ENCODE measurements at regions not wholly inside any gene's neighbourhood (a gene's known extent, or its start where the extent isn't known, plus 50 kb on each side); places are given as distances from the start of the nearest gene placed in this dataset.

DNA sequence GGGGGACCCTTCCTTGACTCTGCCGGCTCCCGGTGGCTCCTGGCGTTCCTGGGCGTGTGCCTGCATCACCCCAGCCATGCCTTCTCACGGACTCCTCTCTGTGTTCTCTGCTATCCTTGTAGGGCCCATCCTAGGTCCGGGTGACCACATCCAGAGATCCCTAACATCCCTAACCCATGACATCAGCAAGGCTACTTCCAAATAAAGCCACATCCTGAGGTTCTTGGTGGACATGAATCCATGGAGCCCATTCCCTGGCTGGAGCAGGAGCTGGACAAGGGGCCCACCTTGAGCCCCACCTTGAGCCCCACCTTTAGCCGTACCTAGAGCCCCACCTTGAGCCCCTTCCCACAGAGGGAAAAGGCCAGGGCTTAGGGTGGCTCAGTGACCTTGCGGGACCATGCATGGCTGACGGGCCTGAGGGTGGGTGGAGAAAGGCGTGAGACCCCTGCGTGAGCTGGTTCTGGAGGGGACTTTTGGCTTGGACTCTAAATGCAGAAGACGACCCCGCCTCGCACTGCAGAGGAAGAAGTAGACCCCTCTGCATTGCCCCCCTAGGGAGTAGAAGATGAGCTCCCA is 58.5 kb upstream of the INPP5A start:
- Histone ChIP-seq H3K4me3 (no peak overlapping the region), H3K9me3 (no peaks in the 10 kb centered on the region), H3K27ac (no peak overlapping the region), H3K36me3 (no peaks in the 10 kb centered on the region), H3K27me3 (peaks cover 0 to 27% (median 0%) of the 10 kb centered on the region in 3 donors), H3K4me1 (peaks cover 0 to 14% (median 3%) of the 10 kb centered on the region in 4 donors)
- no peak for TF ChIP-seq POLR2AphosphoS5 (IDR thresholded peaks at IDR 0.05)
- TF ChIP-seq EP300 (IDR thresholded peaks at IDR 0.05): no peak
- TF ChIP-seq, protein P1, sequence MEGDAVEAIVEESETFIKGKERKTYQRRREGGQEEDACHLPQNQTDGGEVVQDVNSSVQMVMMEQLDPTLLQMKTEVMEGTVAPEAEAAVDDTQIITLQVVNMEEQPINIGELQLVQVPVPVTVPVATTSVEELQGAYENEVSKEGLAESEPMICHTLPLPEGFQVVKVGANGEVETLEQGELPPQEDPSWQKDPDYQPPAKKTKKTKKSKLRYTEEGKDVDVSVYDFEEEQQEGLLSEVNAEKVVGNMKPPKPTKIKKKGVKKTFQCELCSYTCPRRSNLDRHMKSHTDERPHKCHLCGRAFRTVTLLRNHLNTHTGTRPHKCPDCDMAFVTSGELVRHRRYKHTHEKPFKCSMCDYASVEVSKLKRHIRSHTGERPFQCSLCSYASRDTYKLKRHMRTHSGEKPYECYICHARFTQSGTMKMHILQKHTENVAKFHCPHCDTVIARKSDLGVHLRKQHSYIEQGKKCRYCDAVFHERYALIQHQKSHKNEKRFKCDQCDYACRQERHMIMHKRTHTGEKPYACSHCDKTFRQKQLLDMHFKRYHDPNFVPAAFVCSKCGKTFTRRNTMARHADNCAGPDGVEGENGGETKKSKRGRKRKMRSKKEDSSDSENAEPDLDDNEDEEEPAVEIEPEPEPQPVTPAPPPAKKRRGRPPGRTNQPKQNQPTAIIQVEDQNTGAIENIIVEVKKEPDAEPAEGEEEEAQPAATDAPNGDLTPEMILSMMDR (IDR thresholded peaks at IDR 0.05): no peak
- TF ChIP-seq POLR2A (IDR thresholded peaks at IDR 0.05): no peak
- WGBS, 5 donors: 91 to 93% (median 91%) methylated on average over 11 to 14 of the region's 14 CpGs
- DNase-seq: no peak
- intact Hi-C loops (cut with DNase I; ENCODE audit: low total_unique reads): no loop called here

DNA sequence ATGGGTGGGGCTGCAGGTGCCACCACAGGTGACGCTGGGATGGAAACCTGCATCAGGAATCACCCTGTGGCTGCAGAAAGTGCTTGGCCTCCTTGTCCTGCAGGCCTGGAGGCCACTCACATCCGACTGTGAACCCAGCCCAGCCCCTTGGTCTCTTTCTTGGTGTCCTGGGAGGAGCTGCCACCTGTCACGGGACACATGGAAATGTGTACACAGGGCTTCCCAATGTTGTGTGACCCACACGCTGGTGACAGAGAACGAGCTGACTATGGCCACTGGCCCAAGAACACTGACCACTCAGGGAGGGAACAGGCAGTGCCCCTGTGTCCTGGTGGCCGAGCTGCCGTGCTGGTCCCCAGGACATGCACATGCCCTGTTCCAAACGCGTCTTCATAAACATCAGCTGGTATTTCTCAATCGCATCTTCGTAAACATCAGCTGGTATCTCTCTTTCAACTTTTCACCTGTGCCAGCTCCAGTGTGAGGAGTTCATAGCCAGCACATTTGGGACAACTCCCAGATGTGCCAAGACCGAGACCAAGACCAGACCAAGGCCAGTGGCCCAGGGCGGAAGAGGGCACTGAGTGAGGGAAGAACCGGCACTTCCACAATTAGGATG is 57.9 kb upstream of the INPP5A start:
- Histone ChIP-seq H3K4me3 (no peak overlapping the region), H3K36me3 (no peaks in the 10 kb centered on the region), H3K27ac (no peak overlapping the region), H3K27me3 (peaks cover 0 to 27% (median 0%) of the 10 kb centered on the region in 3 donors), H3K4me1 (peaks cover 0 to 14% (median 3%) of the 10 kb centered on the region in 4 donors), H3K9me3 (no peaks in the 10 kb centered on the region)
- no peak for DNase-seq
- 81 to 92% (median 91%) methylated on average over 13 to 14 of the region's 14 CpGs for WGBS, 5 donors
- intact Hi-C loops (cut with DNase I; ENCODE audit: low total_unique reads): no loop called here
- no peak for TF ChIP-seq POLR2A (IDR thresholded peaks at IDR 0.05)
- no peak for TF ChIP-seq EP300 (IDR thresholded peaks at IDR 0.05)
- TF ChIP-seq POLR2AphosphoS5 (IDR thresholded peaks at IDR 0.05): no peak
- TF ChIP-seq, protein P1 (IDR thresholded peaks at IDR 0.05): no peak

GRCh38 chr10:132480356-132480755 is 57.2 kb upstream of the INPP5A start:
- no peak overlapping the region for H3K27ac ChIP-seq
- H3K4me1 ChIP-seq: peaks cover 0 to 14% (median 3%) of the 10 kb centered on the region in 4 donors
- H3K36me3 ChIP-seq: no peaks in the 10 kb centered on the region
- TF ChIP-seq POLR2A (IDR thresholded peaks at IDR 0.05): no peak
- TF ChIP-seq POLR2AphosphoS5 (IDR thresholded peaks at IDR 0.05): no peak
- no peak for TF ChIP-seq EP300 (IDR thresholded peaks at IDR 0.05)
- no peak overlapping the region for H3K4me3 ChIP-seq
- H3K9me3 ChIP-seq: no peaks in the 10 kb centered on the region
- 62 to 83% (median 81%) methylated on average over 7 of the region's 7 CpGs for WGBS, 5 donors
- intact Hi-C loops (cut with DNase I; ENCODE audit: low total_unique reads): no loop called here
- H3K27me3 ChIP-seq: peaks cover 0 to 27% (median 0%) of the 10 kb centered on the region in 3 donors
- no peak for DNase-seq

DNA sequence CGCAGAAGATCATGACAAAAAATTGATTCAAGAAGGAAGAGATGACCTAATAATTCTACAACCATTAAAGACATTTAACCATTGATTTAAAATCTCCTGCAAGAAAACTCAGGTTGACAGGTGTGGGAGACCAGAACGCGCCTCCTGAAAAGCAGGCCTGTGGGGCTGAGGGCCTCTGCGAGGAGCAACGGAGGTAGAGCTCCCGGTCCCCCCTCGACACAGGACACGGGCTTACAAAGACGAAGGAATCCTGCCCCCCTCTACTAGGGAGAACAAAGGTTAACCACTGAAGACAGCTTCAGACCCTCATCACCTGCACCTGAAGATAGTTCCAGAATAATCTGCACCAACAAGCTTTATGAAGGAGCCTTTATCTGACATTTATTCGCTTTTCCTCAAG is 55.9 kb upstream of the INPP5A start:
- whole genome bisulfite sequencing, 5 donors: 78 to 89% (median 86%) methylated on average over 10 of the region's 10 CpGs
- no peaks in the 10 kb centered on the region for H3K9me3 ChIP-seq
- intact Hi-C loops (cut with DNase I; ENCODE audit: low total_unique reads): no loop called here
- H3K27ac ChIP-seq: peak overlapping the region; percentile 57 to 81 (median 66)
- TF ChIP-seq, protein P1 (IDR thresholded peaks at IDR 0.05): no peak
- no peak for TF ChIP-seq POLR2A (IDR thresholded peaks at IDR 0.05)
- no peak for TF ChIP-seq EP300 (IDR thresholded peaks at IDR 0.05)
- TF ChIP-seq POLR2AphosphoS5 (IDR thresholded peaks at IDR 0.05): no peak
- peaks cover 0 to 14% (median 3%) of the 10 kb centered on the region in 4 donors for H3K4me1 ChIP-seq
- H3K4me3 ChIP-seq: no peak overlapping the region
- DNase-seq: no peak
- H3K36me3 ChIP-seq: no peaks in the 10 kb centered on the region
- H3K27me3 ChIP-seq: peaks cover 0 to 27% (median 0%) of the 10 kb centered on the region in 3 donors
